Umbilical cord (tissue), 1 donor: ENCODE measurements at regions not wholly inside any gene's neighbourhood (a gene's known extent, or its start where the extent isn't known, plus 50 kb on each side); places are given as distances from the start of the nearest gene placed in this dataset.
"Not testable (repeated sequence)": the region's sequence is repeated elsewhere in the genome, so short reads cannot be mapped to it uniquely, and the experiment has no call there.

ENCODE experiments used
- DNase-seq: peaks from one replicate; pipeline ENCODE4 v3.0.0-alpha.2; 2015; ENCODE audit warnings: low spot score

- DNase-seq, result no peak
Observed at GRCh38 chr16:46519063-46519462, 102.1 kb downstream of the SHCBP1 start.

- no peak for DNase-seq
Observed at GRCh38 chr16:46496701-46497100, 124.5 kb downstream of the SHCBP1 start.

GRCh38 chr16:46482895-46483294 is 138.3 kb downstream of the SHCBP1 start:
- no peak for DNase-seq

- DNase-seq, result no peak
Observed at GRCh38 chr16:46466239-46466638, 154.9 kb downstream of the SHCBP1 start.

- DNase-seq, result not testable (repeated sequence)
Observed at GRCh38 chr16:46454801-46455200, 166.4 kb downstream of the SHCBP1 start.

GRCh38 chr16:46428108-46429061 is 192.8 kb downstream of the SHCBP1 start:
- DNase-seq, result no peak

GRCh38 chr16:46427340-46428107 is 193.7 kb downstream of the SHCBP1 start:
- no peak for DNase-seq

- no peak for DNase-seq
Observed at GRCh38 chr16:46426336-46426735, 194.8 kb downstream of the SHCBP1 start.

- no peak for DNase-seq
Observed at GRCh38 chr16:46404028-46404427, 217.2 kb downstream of the SHCBP1 start.

GRCh38 chr16:46398559-46398958 is 222.6 kb downstream of the SHCBP1 start:
- not testable (repeated sequence) for DNase-seq

GRCh38 chr16:46396883-46397270 is 224.3 kb downstream of the SHCBP1 start:
- not testable (repeated sequence) for DNase-seq

- not testable (repeated sequence) for DNase-seq
Observed at GRCh38 chr16:46396131-46396882, 224.9 kb downstream of the SHCBP1 start.

GRCh38 chr16:46395391-46395921 is 225.7 kb downstream of the SHCBP1 start:
- peak; percentile 14 for DNase-seq

GRCh38 chr16:46394963-46395362 is 226.2 kb downstream of the SHCBP1 start:
- DNase-seq, result peak; percentile 68

GRCh38 chr16:46394149-46394548 is 227.0 kb downstream of the SHCBP1 start:
- DNase-seq, result not testable (repeated sequence)

- DNase-seq, result peak; percentile 40
Observed at GRCh38 chr16:46392930-46393722, 228.1 kb downstream of the SHCBP1 start.

- DNase-seq, result peak; percentile 10
Observed at GRCh38 chr16:46390660-46391462, 230.3 kb downstream of the SHCBP1 start.

GRCh38 chr16:46389561-46390041 is 231.6 kb downstream of the SHCBP1 start:
- DNase-seq, result peak; percentile 94

- DNase-seq, result not testable (repeated sequence)
Observed at GRCh38 chr16:46388939-46389491, 232.2 kb downstream of the SHCBP1 start.
